HCT116 (cell line): ENCODE measurements at regions not wholly inside any gene's neighbourhood (a gene's known extent, or its start where the extent isn't known, plus 50 kb on each side); places are given as distances from the start of the nearest gene placed in this dataset.
"Not testable (repeated sequence)": the region's sequence is repeated elsewhere in the genome, so short reads cannot be mapped to it uniquely, and the experiment has no call there.

Experiments used
- ATAC-seq: fragments of 200-7000 bp; cut with Tn5 transposase; 2 replicates; pipeline ENCODE4 v1.9.1; 2020; ENCODE audit warnings: mild to moderate bottlenecking, moderate library complexity
- BruUV-seq: library from RNA; stranded (reverse); fragments of 400-500 nt; replicated peaks from 2 replicates; lab custom pipeline; 2021; lab: Mats Ljungman, UMichigan
- CTCF ChIA-PET: fragments of 300-600 bp; sonication (Branson Sonifier 250); formaldehyde crosslinking; loops from one replicate; lab custom pipeline; 2021; ENCODE audit warnings: antibody characterized with exemption; lab: Charles Lee
- POLR2A ChIA-PET: fragments of 300-600, 350-600 bp; sonication (Branson Sonifier 250); formaldehyde crosslinking; loops from one replicate; lab custom pipeline; 2021; ENCODE audit warnings: antibody characterized with exemption; lab: Charles Lee
- RAD21 ChIA-PET, 2 experiments: fragments of 300-600 bp; sonication (Branson Sonifier 250); formaldehyde crosslinking; loops; one replicate each; lab custom pipeline; 2023; ENCODE audit warnings: low total read pairs in 2 of 2; ENCODE audit not compliant: uncharacterized antibody in 2 of 2, unreplicated experiment in 2 of 2, low non-redundant PET in 1 of 2; lab: Charles Lee
- DNase-seq: peaks from one replicate; pipeline ENCODE4 v3.0.0-alpha.2; 2010; ENCODE audit warnings: low read depth, low spot score
- H2AFZ ChIP-seq: fragments of 200-600 bp; shearing (Covaris generic), sonication (generic); 2 replicates; pipeline ENCODE4 v1.6.1; 2017; ENCODE audit warnings: low read depth, mixed run types, mixed read lengths, antibody characterized with exemption, low read length; ENCODE audit not compliant: poor library complexity, severe bottlenecking
- H3K27ac ChIP-seq: 2 replicates; pipeline ENCODE4 v1.5.1; 2012; ENCODE audit warnings: low read depth, low read length
- H3K27me3 ChIP-seq: fragments of 200-600 bp; sonication (generic); 2 replicates; pipeline ENCODE4 v1.6.1; 2016; ENCODE audit warnings: mixed run types, low read length, mixed read lengths; ENCODE audit not compliant: insufficient read depth
- H3K36me3 ChIP-seq, 2 experiments: fragments of 200-500 bp in 1 of 2; fragments of 200-600 bp in 1 of 2; sonication (Bioruptor generic) in 1 of 2; sonication (generic) in 1 of 2; 2 replicates each; pipeline versions ENCODE4 v1.5.1 to v1.6.1; 2014 to 2016; ENCODE audit warnings: low read length in 2 of 2, inconsistent platforms in 1 of 2, mixed read lengths in 1 of 2, mixed run types in 1 of 2; ENCODE audit not compliant: insufficient read depth in 2 of 2, control insufficient read depth in 1 of 2
- H3K4me1 ChIP-seq, 2 experiments: fragments of 200-600 bp in 1 of 2; sonication (generic) in 1 of 2; 2 replicates each; pipeline versions ENCODE4 v1.5.1 to v1.6.1; 2012 to 2017; ENCODE audit warnings: low read length in 2 of 2, inconsistent platforms in 1 of 2, mild to moderate bottlenecking in 1 of 2, mixed read lengths in 1 of 2, mixed run types in 1 of 2, moderate library complexity in 1 of 2; ENCODE audit not compliant: insufficient read depth in 2 of 2, control insufficient read depth in 1 of 2
- H3K4me2 ChIP-seq: fragments of 200-600 bp; sonication (generic); 2 replicates; pipeline ENCODE4 v1.6.1; 2017; ENCODE audit warnings: mixed run types, low read length, mixed read lengths
- H3K4me3 ChIP-seq, 2 experiments: fragments of 200-600 bp in 1 of 2; sonication (generic) in 1 of 2; replicated peaks in 1 of 2; 2 replicates each; pipeline ENCODE4 v1.5.1; 2011 to 2016; ENCODE audit warnings: low read length in 2 of 2, control low read depth in 1 of 2, low read depth in 1 of 2, mild to moderate bottlenecking in 1 of 2, mixed read lengths in 1 of 2, mixed run types in 1 of 2
- H3K79me2 ChIP-seq: fragments of 200-600 bp; sonication (generic); 2 replicates; pipeline ENCODE4 v1.6.1; 2017; ENCODE audit warnings: mild to moderate bottlenecking, mixed run types, low read length, moderate library complexity, mixed read lengths; ENCODE audit not compliant: insufficient read depth
- H3K9ac ChIP-seq: fragments of 200-600 bp; sonication (generic); 2 replicates; pipeline ENCODE4 v1.6.1; 2016; ENCODE audit warnings: low read length, mixed read lengths
- H3K9me2 ChIP-seq: fragments of 200-600 bp; sonication (generic), shearing (Covaris generic); 2 replicates; pipeline ENCODE4 v1.6.1; 2017; ENCODE audit warnings: mixed run types, mild to moderate bottlenecking, moderate library complexity; ENCODE audit not compliant: insufficient read depth
- H3K9me3 ChIP-seq, 2 experiments: fragments of 200-500 bp in 1 of 2; fragments of 200-600 bp in 1 of 2; sonication (Bioruptor generic) in 1 of 2; sonication (generic) in 1 of 2; 2 replicates each; pipeline ENCODE4 v1.6.1; 2014 to 2017; ENCODE audit warnings: low read length in 2 of 2, mixed read lengths in 2 of 2, inconsistent platforms in 1 of 2, low read depth in 1 of 2, mild to moderate bottlenecking in 1 of 2, mixed run types in 1 of 2, moderate library complexity in 1 of 2; ENCODE audit not compliant: control insufficient read depth in 1 of 2, insufficient read depth in 1 of 2
- H4K20me1 ChIP-seq: fragments of 200-600 bp; sonication (generic), shearing (Covaris generic); 2 replicates; pipeline ENCODE4 v1.6.1; 2017; ENCODE audit warnings: mixed run types, mild to moderate bottlenecking, moderate library complexity; ENCODE audit not compliant: insufficient read depth
- CBX3 ChIP-seq: IDR thresholded peaks from 2 replicates; pipeline ENCODE4 v1.6.1; 2012; ENCODE audit warnings: low read depth
- CEBPB ChIP-seq: IDR thresholded peaks from 2 replicates; pipeline ENCODE4 v1.6.1; 2012; ENCODE audit warnings: low read depth
- EGR1 ChIP-seq: IDR thresholded peaks from 2 replicates; pipeline ENCODE4 v1.6.1; 2012; ENCODE audit warnings: low read depth
- ELF1 ChIP-seq: IDR thresholded peaks from 2 replicates; pipeline ENCODE4 v1.6.1; 2012; ENCODE audit warnings: low read depth, borderline replicate concordance
- EZH2phosphoT487 ChIP-seq: fragments of 200-600 bp; IDR thresholded peaks from 2 replicates; pipeline ENCODE4 v1.6.1; 2018; ENCODE audit warnings: antibody characterized with exemption, borderline replicate concordance
- FOSL1 ChIP-seq: IDR thresholded peaks from 2 replicates; pipeline ENCODE4 v1.6.1; 2012; ENCODE audit warnings: low read depth
- MAX ChIP-seq: IDR thresholded peaks from 2 replicates; pipeline ENCODE4 v1.6.1; 2012
- POLR2A ChIP-seq: IDR thresholded peaks from 2 replicates; pipeline ENCODE4 v1.7.0; 2011; ENCODE audit warnings: borderline replicate concordance; ENCODE audit not compliant: insufficient read depth, insufficient read length; ENCODE audit errors: extremely low read depth
- POLR2AphosphoS5 ChIP-seq: IDR thresholded peaks from 2 replicates; pipeline ENCODE4 v1.6.1; 2011; ENCODE audit warnings: mild to moderate bottlenecking, low read depth, low read length, moderate library complexity
- RAD21 ChIP-seq: IDR thresholded peaks from 2 replicates; pipeline ENCODE4 v1.6.1; 2012; ENCODE audit warnings: low read depth, mild to moderate bottlenecking
- SIN3A ChIP-seq: IDR thresholded peaks from 2 replicates; pipeline ENCODE4 v1.6.1; 2012; ENCODE audit warnings: low read depth
- SP1 ChIP-seq: IDR thresholded peaks from 2 replicates; pipeline ENCODE4 v1.6.1; 2012; ENCODE audit warnings: low read depth
- SRF ChIP-seq: IDR thresholded peaks from 2 replicates; pipeline ENCODE4 v1.6.1; 2012; ENCODE audit warnings: low read depth
- TCF7L2 ChIP-seq: IDR thresholded peaks from 2 replicates; pipeline ENCODE4 v1.7.0; 2011; ENCODE audit warnings: borderline replicate concordance, inconsistent platforms; ENCODE audit not compliant: insufficient read depth, insufficient read length; ENCODE audit errors: extremely low read depth
- ZBTB33 ChIP-seq: IDR thresholded peaks from 2 replicates; pipeline ENCODE4 v1.6.1; 2011; ENCODE audit warnings: mild to moderate bottlenecking, low read length, moderate library complexity; ENCODE audit not compliant: insufficient replicate concordance; ENCODE audit errors: extremely low read depth
- ZFX ChIP-seq: fragments of 450-650 bp; IDR thresholded peaks from 2 replicates; pipeline ENCODE4 v1.6.1; 2017
- intact Hi-C: fragments of 100-400 bp; cut with micrococcal nuclease; formaldehyde crosslinking; loops from 2 replicates; pipeline ENCODE4 v1.10.0; 2022
- TF ChIP-seq, protein P1 (sequence below): IDR thresholded peaks from 2 replicates; pipeline ENCODE4 v1.6.1; 2012
- TF ChIP-seq, protein P2 (sequence below): IDR thresholded peaks from 2 replicates; pipeline ENCODE4 v1.6.1; 2012; ENCODE audit warnings: low read depth

DNA sequence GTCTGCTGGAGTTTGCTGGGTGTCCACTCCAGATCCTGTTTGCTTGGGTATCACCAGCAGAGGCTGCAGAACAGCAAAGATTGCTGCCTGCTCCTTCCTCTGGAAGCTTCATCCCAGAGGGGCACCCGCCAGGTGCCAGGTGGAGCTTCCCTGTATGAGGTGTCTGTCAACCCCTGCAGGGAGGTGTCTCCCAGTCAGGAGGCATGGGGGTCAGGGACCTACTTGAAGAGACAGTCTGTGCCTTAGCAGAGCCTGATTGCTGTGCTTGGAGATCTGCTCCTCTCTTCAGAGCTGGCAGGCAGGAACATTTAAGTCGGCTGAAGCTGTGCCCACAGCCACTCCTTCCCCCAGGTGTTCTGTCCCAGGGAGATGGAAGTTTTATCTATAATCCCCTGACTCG is 376.8 kb upstream of the POU1F1 start:
- H3K4me2 ChIP-seq, H2AFZ ChIP-seq, DNase-seq, POLR2A ChIA-PET, RAD21 ChIA-PET, intact Hi-C loops, H3K4me3 ChIP-seq, H3K79me2 ChIP-seq, H4K20me1 ChIP-seq, H3K27me3 ChIP-seq, H3K9me2 ChIP-seq, H3K27ac ChIP-seq, H3K9me3 ChIP-seq, CTCF ChIA-PET, H3K4me1 ChIP-seq, H3K36me3 ChIP-seq, BruUV-seq, H3K9ac ChIP-seq, ATAC-seq: not testable (repeated sequence)

- intact Hi-C loops, result no loop called here
- Histone ChIP-seq H3K4me2 (no peak overlapping the region), H3K9ac (no peak overlapping the region), H3K79me2 (no peaks in the 10 kb centered on the region), H4K20me1 (no peaks in the 10 kb centered on the region), H3K4me3 (no peak overlapping the region), H3K9me2 (no peaks in the 10 kb centered on the region), H3K4me1 (no peaks in the 10 kb centered on the region), H3K27me3 (no peaks in the 10 kb centered on the region), H3K9me3 (no peaks in the 10 kb centered on the region), H2AFZ (no peak overlapping the region), H3K36me3 (no peaks in the 10 kb centered on the region), H3K27ac (no peak overlapping the region)
- BruUV-seq, result no TSS peak
- DNase-seq, result no peak
- no peak for ATAC-seq
- CTCF ChIA-PET, result no interaction called here
- TF ChIP-seq SIN3A (no peak), CBX3 (no peak), EZH2phosphoT487 (no peak), POLR2A (no peak), ZBTB33 (no peak), MAX (no peak), CEBPB (no peak), EGR1 (no peak), POLR2AphosphoS5 (no peak), ZFX (no peak), FOSL1 (no peak), SRF (no peak), ELF1 (no peak), SP1 (no peak), TCF7L2 (no peak), RAD21 (no peak)
- TF ChIP-seq, protein P1, sequence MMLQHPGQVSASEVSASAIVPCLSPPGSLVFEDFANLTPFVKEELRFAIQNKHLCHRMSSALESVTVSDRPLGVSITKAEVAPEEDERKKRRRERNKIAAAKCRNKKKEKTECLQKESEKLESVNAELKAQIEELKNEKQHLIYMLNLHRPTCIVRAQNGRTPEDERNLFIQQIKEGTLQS, result no peak
- TF ChIP-seq, protein P2, sequence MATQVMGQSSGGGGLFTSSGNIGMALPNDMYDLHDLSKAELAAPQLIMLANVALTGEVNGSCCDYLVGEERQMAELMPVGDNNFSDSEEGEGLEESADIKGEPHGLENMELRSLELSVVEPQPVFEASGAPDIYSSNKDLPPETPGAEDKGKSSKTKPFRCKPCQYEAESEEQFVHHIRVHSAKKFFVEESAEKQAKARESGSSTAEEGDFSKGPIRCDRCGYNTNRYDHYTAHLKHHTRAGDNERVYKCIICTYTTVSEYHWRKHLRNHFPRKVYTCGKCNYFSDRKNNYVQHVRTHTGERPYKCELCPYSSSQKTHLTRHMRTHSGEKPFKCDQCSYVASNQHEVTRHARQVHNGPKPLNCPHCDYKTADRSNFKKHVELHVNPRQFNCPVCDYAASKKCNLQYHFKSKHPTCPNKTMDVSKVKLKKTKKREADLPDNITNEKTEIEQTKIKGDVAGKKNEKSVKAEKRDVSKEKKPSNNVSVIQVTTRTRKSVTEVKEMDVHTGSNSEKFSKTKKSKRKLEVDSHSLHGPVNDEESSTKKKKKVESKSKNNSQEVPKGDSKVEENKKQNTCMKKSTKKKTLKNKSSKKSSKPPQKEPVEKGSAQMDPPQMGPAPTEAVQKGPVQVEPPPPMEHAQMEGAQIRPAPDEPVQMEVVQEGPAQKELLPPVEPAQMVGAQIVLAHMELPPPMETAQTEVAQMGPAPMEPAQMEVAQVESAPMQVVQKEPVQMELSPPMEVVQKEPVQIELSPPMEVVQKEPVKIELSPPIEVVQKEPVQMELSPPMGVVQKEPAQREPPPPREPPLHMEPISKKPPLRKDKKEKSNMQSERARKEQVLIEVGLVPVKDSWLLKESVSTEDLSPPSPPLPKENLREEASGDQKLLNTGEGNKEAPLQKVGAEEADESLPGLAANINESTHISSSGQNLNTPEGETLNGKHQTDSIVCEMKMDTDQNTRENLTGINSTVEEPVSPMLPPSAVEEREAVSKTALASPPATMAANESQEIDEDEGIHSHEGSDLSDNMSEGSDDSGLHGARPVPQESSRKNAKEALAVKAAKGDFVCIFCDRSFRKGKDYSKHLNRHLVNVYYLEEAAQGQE, result no peak
- RAD21 ChIA-PET, result no interaction called here
- POLR2A ChIA-PET, result no interaction called here
Observed at GRCh38 chr3:87634426-87634825, 358.0 kb upstream of the POU1F1 start.
